ENCODE measurements at regions not wholly inside any gene's neighbourhood (a gene's known extent, or its start where the extent isn't known, plus 50 kb on each side); places are given as distances from the start of the nearest gene placed in this dataset.

DNA sequence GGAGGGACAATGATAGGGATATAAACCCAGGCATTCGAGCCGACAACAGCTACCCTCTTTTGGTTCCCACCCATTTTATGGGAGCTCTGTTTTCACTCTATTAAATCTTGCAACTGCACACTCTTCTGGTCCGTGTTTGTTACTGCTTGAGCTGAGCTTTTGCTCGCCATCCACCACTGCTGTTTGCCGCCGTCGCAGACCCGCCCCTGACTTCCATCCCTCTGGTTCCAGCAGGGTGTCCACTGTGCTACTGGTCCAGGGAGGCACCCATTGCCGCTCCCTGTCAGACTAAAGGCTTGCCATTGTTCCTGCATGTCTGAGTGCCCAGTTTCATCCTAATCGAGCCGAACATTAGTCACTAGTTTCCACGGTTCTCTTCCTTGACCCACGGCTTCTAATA lies 1170.5 kb upstream of the PABPC4L start:
- Histone ChIP-seq H3K27me3 (ENCODE audit: insufficient read depth) (no peaks in the 10 kb centered on the region), H2AFZ (no peak overlapping the region), H3K4me1 (ENCODE audit: insufficient read depth) (no peaks in the 10 kb centered on the region), H3K79me2 (replicated peaks; ENCODE audit: insufficient read depth) (no peaks in the 10 kb centered on the region), H3K9me2 (ENCODE audit: insufficient read depth) (peaks cover 11% of the 10 kb centered on the region; the same call in 1 of the 2 replicates), H3K4me2 (no peak overlapping the region), H4K20me1 (replicated peaks; ENCODE audit: insufficient read depth) (no peaks in the 10 kb centered on the region), H3K27ac (ENCODE audit: low read depth) (no peak overlapping the region), H3F3A (replicated peaks; ENCODE audit: low read depth) (no peaks in the 10 kb centered on the region), H3K36me3 (ENCODE audit: insufficient read depth) (no peaks in the 10 kb centered on the region), H3K4me3 (no peak overlapping the region)
- no peak for ATAC-seq
- H3K36me3 Mint-ChIP-seq (ENCODE audit: low read depth), result peaks cover 23% of the 10 kb centered on the region; the same call in 2 of the 3 replicates
- H3K27ac Mint-ChIP-seq, result no peak overlapping the region
- no peaks in the 10 kb centered on the region for H3K27me3 Mint-ChIP-seq (ENCODE audit: insufficient read depth, low read depth, poor library complexity)
- no peak for DNase-seq (ENCODE audit: low spot score)
- no peak overlapping the region for H3K4me3 Mint-ChIP-seq
- peaks cover 14% of the 10 kb centered on the region for H3K9me3 Mint-ChIP-seq
- H3K4me1 Mint-ChIP-seq, result no peaks in the 10 kb centered on the region
- TF ChIP-seq NANOG (IDR thresholded peaks at IDR 0.05; ENCODE audit: borderline replicate concordance) (no peak), ZNF331 (CRISPR knock-in tag; IDR thresholded peaks at IDR 0.05; ENCODE audit: low read depth) (no peak), EZH2phosphoT487 (IDR thresholded peaks at IDR 0.05; ENCODE audit: unreplicated experiment) (no peak), CTCF (conservative IDR thresholded peaks at IDR 0.05; ENCODE audit: low read depth in 2 of 2) (no peak), EZH2 (IDR thresholded peaks at IDR 0.05; ENCODE audit: low read depth, unreplicated experiment) (no peak), ZNF114 (CRISPR knock-in tag; IDR thresholded peaks at IDR 0.05) (no peak), CREB1 (CRISPR knock-in tag; IDR thresholded peaks at IDR 0.05; ENCODE audit: low read depth) (no peak), JUNB (IDR thresholded peaks at IDR 0.05; ENCODE audit: unreplicated experiment) (no peak), POLR2AphosphoS5 (IDR thresholded peaks at IDR 0.05; ENCODE audit: low read depth) (no peak), STAT1 (IDR thresholded peaks at IDR 0.05; ENCODE audit: unreplicated experiment) (no peak), ETS1 (IDR thresholded peaks at IDR 0.05) (no peak)
- TF ChIP-seq, protein P1, sequence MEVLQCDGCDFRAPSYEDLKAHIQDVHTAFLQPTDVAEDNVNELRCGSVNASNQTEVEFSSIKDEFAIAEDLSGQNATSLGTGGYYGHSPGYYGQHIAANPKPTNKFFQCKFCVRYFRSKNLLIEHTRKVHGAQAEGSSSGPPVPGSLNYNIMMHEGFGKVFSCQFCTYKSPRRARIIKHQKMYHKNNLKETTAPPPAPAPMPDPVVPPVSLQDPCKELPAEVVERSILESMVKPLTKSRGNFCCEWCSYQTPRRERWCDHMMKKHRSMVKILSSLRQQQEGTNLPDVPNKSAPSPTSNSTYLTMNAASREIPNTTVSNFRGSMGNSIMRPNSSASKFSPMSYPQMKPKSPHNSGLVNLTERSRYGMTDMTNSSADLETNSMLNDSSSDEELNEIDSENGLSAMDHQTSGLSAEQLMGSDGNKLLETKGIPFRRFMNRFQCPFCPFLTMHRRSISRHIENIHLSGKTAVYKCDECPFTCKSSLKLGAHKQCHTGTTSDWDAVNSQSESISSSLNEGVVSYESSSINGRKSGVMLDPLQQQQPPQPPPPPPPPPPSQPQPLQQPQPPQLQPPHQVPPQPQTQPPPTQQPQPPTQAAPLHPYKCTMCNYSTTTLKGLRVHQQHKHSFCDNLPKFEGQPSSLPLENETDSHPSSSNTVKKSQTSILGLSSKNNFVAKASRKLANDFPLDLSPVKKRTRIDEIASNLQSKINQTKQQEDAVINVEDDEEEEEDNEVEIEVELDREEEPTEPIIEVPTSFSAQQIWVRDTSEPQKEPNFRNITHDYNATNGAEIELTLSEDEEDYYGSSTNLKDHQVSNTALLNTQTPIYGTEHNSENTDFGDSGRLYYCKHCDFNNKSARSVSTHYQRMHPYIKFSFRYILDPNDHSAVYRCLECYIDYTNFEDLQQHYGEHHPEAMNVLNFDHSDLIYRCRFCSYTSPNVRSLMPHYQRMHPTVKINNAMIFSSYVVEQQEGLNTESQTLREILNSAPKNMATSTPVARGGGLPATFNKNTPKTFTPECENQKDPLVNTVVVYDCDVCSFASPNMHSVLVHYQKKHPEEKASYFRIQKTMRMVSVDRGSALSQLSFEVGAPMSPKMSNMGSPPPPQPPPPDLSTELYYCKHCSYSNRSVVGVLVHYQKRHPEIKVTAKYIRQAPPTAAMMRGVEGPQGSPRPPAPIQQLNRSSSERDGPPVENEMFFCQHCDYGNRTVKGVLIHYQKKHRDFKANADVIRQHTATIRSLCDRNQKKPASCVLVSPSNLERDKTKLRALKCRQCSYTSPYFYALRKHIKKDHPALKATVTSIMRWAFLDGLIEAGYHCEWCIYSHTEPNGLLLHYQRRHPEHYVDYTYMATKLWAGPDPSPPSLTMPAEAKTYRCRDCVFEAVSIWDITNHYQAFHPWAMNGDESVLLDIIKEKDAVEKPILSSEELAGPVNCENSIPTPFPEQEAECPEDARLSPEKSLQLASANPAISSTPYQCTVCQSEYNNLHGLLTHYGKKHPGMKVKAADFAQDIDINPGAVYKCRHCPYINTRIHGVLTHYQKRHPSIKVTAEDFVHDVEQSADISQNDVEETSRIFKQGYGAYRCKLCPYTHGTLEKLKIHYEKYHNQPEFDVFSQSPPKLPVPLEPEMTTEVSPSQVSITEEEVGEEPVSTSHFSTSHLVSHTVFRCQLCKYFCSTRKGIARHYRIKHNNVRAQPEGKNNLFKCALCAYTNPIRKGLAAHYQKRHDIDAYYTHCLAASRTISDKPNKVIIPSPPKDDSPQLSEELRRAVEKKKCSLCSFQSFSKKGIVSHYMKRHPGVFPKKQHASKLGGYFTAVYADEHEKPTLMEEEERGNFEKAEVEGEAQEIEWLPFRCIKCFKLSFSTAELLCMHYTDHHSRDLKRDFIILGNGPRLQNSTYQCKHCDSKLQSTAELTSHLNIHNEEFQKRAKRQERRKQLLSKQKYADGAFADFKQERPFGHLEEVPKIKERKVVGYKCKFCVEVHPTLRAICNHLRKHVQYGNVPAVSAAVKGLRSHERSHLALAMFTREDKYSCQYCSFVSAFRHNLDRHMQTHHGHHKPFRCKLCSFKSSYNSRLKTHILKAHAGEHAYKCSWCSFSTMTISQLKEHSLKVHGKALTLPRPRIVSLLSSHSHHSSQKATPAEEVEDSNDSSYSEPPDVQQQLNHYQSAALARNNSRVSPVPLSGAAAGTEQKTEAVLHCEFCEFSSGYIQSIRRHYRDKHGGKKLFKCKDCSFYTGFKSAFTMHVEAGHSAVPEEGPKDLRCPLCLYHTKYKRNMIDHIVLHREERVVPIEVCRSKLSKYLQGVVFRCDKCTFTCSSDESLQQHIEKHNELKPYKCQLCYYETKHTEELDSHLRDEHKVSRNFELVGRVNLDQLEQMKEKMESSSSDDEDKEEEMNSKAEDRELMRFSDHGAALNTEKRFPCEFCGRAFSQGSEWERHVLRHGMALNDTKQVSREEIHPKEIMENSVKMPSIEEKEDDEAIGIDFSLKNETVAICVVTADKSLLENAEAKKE (CRISPR knock-in tag; IDR thresholded peaks at IDR 0.05), result no peak
- TF ChIP-seq, protein P2, sequence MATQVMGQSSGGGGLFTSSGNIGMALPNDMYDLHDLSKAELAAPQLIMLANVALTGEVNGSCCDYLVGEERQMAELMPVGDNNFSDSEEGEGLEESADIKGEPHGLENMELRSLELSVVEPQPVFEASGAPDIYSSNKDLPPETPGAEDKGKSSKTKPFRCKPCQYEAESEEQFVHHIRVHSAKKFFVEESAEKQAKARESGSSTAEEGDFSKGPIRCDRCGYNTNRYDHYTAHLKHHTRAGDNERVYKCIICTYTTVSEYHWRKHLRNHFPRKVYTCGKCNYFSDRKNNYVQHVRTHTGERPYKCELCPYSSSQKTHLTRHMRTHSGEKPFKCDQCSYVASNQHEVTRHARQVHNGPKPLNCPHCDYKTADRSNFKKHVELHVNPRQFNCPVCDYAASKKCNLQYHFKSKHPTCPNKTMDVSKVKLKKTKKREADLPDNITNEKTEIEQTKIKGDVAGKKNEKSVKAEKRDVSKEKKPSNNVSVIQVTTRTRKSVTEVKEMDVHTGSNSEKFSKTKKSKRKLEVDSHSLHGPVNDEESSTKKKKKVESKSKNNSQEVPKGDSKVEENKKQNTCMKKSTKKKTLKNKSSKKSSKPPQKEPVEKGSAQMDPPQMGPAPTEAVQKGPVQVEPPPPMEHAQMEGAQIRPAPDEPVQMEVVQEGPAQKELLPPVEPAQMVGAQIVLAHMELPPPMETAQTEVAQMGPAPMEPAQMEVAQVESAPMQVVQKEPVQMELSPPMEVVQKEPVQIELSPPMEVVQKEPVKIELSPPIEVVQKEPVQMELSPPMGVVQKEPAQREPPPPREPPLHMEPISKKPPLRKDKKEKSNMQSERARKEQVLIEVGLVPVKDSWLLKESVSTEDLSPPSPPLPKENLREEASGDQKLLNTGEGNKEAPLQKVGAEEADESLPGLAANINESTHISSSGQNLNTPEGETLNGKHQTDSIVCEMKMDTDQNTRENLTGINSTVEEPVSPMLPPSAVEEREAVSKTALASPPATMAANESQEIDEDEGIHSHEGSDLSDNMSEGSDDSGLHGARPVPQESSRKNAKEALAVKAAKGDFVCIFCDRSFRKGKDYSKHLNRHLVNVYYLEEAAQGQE (IDR thresholded peaks at IDR 0.05; ENCODE audit: unreplicated experiment), result no peak
